ENCODE measurements at regions not wholly inside any gene's neighbourhood (a gene's known extent, or its start where the extent isn't known, plus 50 kb on each side); places are given as distances from the start of the nearest gene placed in this dataset.

DNA sequence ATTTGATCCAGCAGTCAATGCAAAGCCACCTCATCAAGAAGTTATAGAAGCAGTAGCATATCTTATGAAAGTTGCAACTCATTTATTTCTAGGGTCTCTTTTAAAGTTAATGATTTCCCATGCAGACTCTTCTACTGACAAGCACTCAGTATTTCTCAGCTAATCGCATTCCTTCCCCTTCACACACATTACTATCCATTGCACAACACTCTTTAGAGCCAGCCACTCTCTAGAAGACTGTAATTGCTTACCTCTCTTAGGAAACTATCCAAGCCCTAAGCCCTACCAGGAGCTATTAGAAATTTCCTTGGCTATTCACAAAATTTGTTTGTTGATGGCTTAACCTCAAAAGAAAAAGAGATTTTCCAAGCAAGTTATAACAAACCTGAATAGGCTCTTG lies 106.0 kb downstream of the ADAMTS1 start:
- no peak for DNase-seq (ENCODE audit: low spot score)

GRCh38 chr21:26736449-26736848 lies 108.8 kb downstream of the ADAMTS1 start:
- no peak for DNase-seq (ENCODE audit: low spot score)

DNA sequence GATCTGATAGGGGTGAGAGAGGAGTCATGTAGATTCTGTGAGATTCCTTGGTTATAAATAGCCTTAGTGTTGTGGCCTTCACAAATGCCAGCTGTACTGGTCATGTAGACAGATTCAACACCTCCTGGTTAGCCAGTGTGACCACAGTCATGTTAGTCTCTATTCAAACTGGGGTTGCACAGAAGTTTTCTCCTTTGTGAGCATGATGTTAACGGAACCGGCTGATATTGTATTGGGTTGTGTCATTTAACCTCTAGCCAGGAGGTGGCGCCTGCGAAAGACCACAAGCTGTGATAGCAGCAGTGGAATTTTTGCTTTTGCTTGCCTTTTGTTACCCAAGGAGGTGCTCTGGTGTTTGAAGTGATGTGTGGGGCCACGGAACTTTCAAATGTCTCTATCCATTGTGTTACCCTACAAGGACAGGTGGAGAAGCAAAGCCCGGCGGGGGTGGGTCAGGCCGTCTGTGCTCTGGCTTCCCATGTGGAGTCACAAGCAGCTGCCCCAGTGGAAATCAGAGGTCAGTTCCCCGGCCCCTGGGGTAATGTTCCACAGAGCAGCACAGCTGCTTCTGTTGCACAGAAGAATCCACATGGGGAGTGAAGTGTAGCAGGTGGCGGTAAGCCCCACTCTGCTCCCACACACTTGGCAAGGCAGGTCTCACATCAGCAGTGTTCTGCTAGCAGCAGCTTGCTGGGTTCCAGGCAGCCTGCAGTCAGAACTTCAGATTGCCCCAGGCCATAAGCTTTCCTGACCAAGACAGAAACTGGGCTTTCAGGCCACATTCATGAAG lies 112.6 kb downstream of the ADAMTS1 start:
- DNase-seq (ENCODE audit: low spot score), result peak; percentile 13

- DNase-seq (ENCODE audit: low spot score), result no peak
Measured at GRCh38 chr21:26719750-26720149, 125.5 kb downstream of the ADAMTS1 start.

GRCh38 chr21:26717146-26717739 lies 128.0 kb downstream of the ADAMTS1 start:
- no peak for DNase-seq (ENCODE audit: low spot score)

DNA sequence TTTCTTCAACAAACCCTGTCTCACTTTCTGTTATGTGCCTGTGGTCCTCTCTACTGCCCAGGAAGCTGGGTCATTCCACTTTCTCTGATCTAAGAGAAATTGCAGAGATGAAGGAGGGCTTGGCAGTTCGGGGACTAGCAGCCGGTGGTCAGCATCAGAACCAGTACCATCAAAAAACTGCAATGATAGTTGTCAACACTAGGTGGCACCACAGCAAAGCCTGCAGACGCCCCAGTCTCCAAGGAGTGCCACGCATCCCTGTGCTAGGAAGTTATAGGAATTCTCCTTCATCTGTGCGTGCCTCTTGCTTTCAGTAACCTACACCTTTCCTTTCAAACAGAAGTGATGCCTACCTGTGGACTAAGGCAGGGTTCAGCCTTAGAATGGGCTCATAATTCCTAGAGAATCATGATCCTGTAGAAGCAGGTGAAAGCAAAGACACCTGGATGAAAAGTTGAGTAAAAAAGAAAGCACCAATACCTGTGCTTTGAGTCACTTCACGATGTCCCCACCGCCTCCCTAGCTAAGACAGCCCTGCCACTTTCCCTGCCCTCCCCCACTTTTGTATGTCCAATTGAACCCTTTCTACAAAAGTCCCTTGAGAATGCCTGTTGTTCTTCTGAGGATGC lies 129.2 kb downstream of the ADAMTS1 start:
- peak; percentile 26 for DNase-seq (ENCODE audit: low spot score)

GRCh38 chr21:26715116-26715515 lies 130.1 kb downstream of the ADAMTS1 start:
- no peak for DNase-seq (ENCODE audit: low spot score)

- no peak for DNase-seq (ENCODE audit: low spot score)
Measured at GRCh38 chr21:26710155-26710554, 135.1 kb downstream of the ADAMTS1 start.

- DNase-seq (ENCODE audit: low spot score), result no peak
Measured at GRCh38 chr21:26709090-26709489, 136.0 kb upstream of the CYYR1 start.

DNA sequence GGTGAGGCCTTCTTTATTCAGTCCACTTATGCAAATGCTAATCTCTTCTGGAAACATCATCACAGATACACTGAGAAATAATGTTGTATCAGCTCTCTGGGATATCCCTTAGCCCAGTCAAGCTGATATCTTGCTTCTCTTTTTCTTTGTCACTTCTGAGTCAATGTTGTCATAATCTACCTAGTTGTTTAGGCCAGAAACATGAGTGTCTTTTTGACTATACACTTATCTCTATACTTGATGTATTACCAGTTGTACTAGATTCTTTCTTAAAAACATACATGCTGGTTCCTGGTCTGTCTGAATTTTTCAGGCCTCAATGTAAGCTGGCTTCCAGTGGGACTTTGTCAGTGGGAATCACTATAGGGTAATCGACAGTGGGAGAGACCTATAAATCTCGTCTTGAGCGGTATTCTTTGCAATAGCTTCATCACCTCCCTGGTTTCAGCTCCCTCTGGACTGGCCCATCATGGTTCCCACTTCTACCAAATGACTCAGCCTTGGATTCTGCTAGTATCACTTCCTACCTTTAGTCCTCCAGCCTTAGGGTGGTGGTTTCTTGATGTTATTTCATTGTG lies 135.2 kb upstream of the CYYR1 start:
- no peak for DNase-seq (ENCODE audit: low spot score)

- DNase-seq (ENCODE audit: low spot score), result no peak
Measured at GRCh38 chr21:26707246-26707645, 134.2 kb upstream of the CYYR1 start.

DNA sequence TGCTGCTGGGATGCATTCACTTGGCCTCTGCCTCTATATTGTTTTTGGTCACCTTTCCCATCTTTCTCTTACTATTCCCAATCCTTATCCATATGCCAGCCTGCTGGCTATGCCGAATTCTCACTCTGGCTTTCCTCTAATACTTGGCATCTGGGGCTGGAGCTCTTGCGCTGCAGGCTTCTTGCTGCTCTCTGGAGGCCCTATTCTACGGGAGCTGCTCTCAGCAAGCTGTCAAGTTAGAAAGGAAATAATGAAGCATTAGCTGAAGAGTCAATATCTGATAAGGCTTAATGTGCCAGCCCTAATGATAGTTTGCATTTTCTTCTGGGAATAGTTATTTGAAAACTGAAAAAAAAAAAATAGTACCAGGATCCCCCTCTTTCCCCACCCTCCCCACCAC lies 125.3 kb upstream of the CYYR1 start:
- no peak for DNase-seq (ENCODE audit: low spot score)

DNA sequence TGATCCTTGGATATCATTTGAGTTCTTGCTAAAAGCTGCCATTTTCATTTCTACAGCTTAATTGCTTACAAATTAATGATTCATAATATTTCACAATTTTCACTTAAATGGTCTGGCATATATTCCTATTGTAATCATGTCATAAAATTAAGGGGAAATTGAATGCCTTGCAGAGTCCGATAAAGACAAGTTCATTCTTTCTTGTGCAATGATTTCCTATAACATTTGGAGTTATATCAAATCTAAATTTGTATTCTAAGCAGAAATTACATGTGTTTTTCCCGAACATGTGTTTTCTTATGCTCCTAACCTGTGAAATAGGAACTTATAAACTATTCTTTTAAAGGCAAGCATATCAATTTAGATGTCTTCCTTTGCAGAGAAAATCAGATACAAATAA lies 118.3 kb upstream of the CYYR1 start:
- DNase-seq (ENCODE audit: low spot score), result no peak

DNA sequence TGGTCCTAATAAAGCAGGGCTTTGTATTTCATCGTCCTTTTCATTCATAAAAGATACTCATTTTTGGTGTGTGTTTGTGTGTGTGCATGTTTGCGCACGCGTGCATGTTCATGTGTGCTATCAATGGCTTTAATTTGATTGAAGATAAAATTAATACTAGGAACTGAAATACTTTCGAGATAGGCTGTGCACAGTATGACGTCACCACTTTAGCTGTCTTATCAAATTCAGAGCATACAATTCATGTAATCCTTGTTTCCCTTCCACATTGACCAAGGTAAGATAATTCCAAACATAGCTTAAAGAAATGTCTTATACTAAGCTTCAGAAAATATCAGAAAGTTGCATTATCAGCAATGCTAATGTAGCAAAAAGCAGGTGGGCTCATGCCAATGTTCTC lies 113.6 kb upstream of the CYYR1 start:
- no peak for DNase-seq (ENCODE audit: low spot score)

DNA sequence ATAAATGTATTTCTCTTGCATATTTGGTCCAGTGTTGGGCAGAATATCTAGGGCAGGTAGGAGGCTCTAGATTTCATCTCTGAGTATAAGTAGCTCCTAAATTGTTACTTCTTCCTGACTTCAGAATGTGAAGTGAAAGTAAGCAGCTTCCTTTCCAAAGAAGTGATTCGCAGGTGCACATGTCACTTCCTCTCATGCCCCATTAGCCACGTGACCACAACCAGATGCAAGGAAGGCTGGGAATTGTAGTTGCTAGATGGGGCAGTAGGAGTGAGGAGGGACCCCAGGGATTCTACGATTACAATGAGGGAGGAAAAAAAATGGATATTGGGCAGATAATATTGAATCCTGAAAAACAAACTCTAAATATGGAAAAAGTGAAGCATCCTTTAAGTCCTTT lies 113.2 kb upstream of the CYYR1 start:
- DNase-seq (ENCODE audit: low spot score), result peak; percentile 1

- DNase-seq (ENCODE audit: low spot score), result no peak
Measured at GRCh38 chr21:26684889-26685288, 111.8 kb upstream of the CYYR1 start.

DNA sequence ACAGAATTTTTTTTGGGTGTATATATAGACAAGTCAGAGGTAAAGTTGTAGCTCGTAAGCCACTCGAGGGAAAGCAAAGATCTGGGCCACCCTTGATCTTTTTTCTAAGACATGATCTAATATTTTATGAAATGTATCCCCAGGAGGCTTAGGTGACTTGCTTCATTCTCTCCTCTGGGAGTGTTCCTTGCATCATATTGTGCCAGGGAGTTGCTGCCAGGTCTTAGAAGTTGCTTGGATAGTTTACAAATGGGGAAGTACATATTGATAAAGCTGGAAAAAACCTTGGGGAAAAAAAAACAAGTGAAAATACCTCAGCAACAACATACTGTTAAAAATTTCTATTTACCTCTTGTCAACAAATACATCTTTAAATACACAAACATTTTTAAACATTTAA lies 110.9 kb upstream of the CYYR1 start:
- no peak for DNase-seq (ENCODE audit: low spot score)

DNA sequence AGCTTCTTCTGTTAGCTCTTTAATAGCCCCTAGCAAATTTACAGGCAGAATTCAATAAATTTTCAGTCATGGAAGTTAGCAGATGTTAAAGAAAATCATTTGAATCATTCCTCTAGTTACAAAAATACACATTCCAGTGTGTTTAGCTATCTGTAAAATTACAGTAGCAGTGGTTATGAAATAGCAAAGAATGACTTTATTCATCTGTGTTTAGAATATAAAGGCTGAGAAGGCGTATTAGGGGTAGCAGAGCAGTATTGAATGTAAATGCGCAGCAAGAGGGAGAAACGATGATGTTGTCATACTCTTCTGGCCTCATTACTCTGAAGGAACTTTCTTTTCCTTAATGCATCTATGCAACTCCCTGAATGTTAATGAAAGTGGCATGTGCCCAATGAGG lies 106.2 kb upstream of the CYYR1 start:
- no peak for DNase-seq (ENCODE audit: low spot score)

DNA sequence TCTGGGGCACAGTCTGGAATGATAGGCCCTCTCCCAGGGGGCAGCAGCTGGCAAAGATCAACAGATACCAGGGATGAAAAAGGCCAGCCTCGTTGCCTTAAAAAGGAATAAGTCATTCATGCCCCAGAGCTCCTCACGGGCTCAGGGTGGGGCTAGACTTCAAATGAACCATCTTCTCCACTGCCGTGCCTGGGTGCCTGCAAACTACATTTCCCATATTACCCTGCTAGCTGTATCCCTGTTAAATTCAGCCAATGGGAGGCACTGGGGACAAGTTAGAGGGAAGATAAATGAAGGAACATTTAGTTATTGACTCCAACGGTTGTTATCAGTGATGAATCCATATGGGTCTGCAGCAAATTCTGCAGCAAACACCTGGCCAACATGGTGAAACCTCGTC lies 101.2 kb upstream of the CYYR1 start:
- DNase-seq (ENCODE audit: low spot score), result no peak

- DNase-seq (ENCODE audit: low spot score), result no peak
Measured at GRCh38 chr21:26669215-26669764, 96.2 kb upstream of the CYYR1 start.

DNA sequence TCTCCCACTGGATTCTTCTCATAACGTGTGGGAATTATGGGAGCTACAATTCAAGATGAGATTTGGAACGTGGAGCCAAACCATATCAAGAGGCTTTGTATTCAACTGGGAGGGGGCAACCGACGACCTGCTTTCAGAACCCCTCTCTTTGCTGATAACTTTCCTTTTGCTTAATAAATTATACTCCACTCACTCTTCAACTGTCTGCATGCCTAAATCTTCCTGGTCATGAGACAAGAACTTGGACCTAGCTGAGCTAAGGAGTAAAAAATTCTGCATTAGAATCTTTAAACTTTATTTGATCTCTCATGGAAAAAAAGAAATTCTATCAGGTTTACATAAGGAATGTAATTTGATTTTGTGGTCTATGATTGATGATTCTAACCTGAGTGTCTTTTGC lies 86.7 kb upstream of the CYYR1 start:
- no peak for DNase-seq (ENCODE audit: low spot score)

DNA sequence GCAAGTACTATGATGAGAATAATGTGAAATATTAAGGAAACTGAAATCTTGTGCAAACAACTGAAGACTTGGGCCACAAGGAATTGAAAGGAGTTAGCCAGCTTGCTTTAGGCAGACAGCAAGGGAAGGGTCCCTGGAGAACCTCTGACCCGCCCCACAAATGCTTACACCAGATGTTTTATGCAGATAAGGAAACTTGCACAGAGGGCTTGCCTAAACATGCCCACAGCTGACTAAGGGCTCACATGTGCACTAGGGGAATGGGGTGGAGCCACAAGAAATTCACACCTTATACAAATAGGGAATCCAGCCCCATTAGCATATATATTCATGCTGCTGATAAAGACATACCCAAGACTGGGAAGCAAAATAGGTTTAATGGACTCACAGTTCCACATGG lies 86.1 kb upstream of the CYYR1 start:
- no peak for DNase-seq (ENCODE audit: low spot score)

DNA sequence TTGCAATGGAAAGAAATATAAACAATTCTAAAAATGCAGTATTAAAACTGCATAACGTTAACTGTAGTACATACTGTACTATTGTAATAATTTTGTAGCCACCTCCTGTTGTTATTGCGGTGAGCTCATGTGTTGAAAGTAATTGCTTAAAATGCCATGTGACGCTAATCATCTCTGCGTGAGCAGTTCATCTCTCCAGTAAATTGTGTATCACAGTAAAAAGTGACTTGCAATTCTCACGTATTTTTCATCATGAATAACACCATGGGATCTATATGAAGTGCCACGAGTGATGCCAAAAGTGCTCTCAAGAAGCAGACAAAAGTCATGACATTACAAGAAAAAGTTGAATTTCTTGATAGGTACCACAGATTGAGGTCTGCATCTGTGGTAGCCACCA lies 82.4 kb upstream of the CYYR1 start:
- DNase-seq (ENCODE audit: low spot score), result no peak

Data from HuH-7 (cell line).